ENCODE measurements at regions not wholly inside any gene's neighbourhood (a gene's known extent, or its start where the extent isn't known, plus 50 kb on each side); places are given as distances from the start of the nearest gene placed in this dataset.
"Not testable (repeated sequence)": the region's sequence is repeated elsewhere in the genome, so short reads cannot be mapped to it uniquely, and the experiment has no call there.

GRCh38 chr4:170446782-170447181, 357.0 kb upstream of the AADAT start (continued):
- TF ChIP-seq RFX5 (IDR thresholded peaks at IDR 0.05; ENCODE audit: borderline replicate concordance, low read depth, low read length) (no peak), POU5F1 (IDR thresholded peaks at IDR 0.05; ENCODE audit: low read depth, low read length) (no peak), TEAD4 (IDR thresholded peaks at IDR 0.05; ENCODE audit: low read depth, low read length) (no peak), PHF8 (conservative IDR thresholded peaks at IDR 0.05; ENCODE audit: low read depth, low read length) (no peak), E2F6 (IDR thresholded peaks at IDR 0.05) (no peak), SRF (IDR thresholded peaks at IDR 0.05; ENCODE audit: low read depth, low read length) (no peak)

GRCh38 chr4:170441146-170441545, 351.4 kb upstream of the AADAT start:
- H3K14ac ChIP-seq (ENCODE audit: insufficient read length); H3K4me3 ChIP-seq (ENCODE audit: extremely low read depth in 1 of 4, insufficient read depth in 2 of 4, low read depth in 3 of 4, low read length in 4 of 4); H2AK5ac ChIP-seq (ENCODE audit: low read depth, low read length); H4K5ac ChIP-seq (ENCODE audit: insufficient read length, low read depth, low read length); H3K23ac ChIP-seq (ENCODE audit: insufficient read length); H3K36me3 ChIP-seq (ENCODE audit: control insufficient read depth in 2 of 4, insufficient read depth in 4 of 4, low read length in 3 of 4); H2BK5ac ChIP-seq (ENCODE audit: low read depth, low read length); H3K79me1 ChIP-seq (ENCODE audit: low read depth, low read length); DNase-seq (ENCODE audit: low read depth in 1 of 2, low spot score in 2 of 2); H3K27me3 ChIP-seq (replicated peaks in 1 of 4; ENCODE audit: control insufficient read depth in 3 of 4, extremely low read depth in 1 of 4, insufficient read depth in 3 of 4, low read length in 3 of 4); H3K27ac ChIP-seq (ENCODE audit: low read depth, low read length); H2BK20ac ChIP-seq (ENCODE audit: low read length); H4K8ac ChIP-seq (ENCODE audit: extremely low read depth, insufficient read depth, low read length); H3K18ac ChIP-seq (ENCODE audit: extremely low read depth, low read length); POLR2A ChIA-PET (ENCODE audit: partially characterized antibody); H3K9ac ChIP-seq (replicated peaks in 1 of 4; ENCODE audit: extremely low read depth in 1 of 4, low read depth in 3 of 4, low read length in 3 of 4); H2BK12ac ChIP-seq (ENCODE audit: low read depth, low read length); H3K23me2 ChIP-seq (ENCODE audit: low read depth, low read length); H3K79me2 ChIP-seq (ENCODE audit: control insufficient read depth in 1 of 2, insufficient read depth in 2 of 2, low read length in 2 of 2); H2BK15ac ChIP-seq (ENCODE audit: low read length); H4K20me1 ChIP-seq (replicated peaks in 1 of 2; ENCODE audit: control insufficient read depth in 1 of 2, insufficient read depth in 2 of 2, low read length in 2 of 2); H2BK120ac ChIP-seq (replicated peaks; ENCODE audit: low read depth, low read length); H3K4me1 ChIP-seq (replicated peaks in 1 of 4; ENCODE audit: control insufficient read depth in 3 of 4, insufficient read depth in 4 of 4, low read length in 3 of 4); H3K4me2 ChIP-seq (ENCODE audit: insufficient read depth in 1 of 2, low read depth in 2 of 2, low read length in 2 of 2); H4K91ac ChIP-seq (replicated peaks; ENCODE audit: insufficient read length, low read length); FAIRE-seq; H3K9me3 ChIP-seq (ENCODE audit: insufficient read depth in 2 of 2, low read depth in 1 of 2, low read length in 1 of 2); H3K56ac ChIP-seq (replicated peaks; ENCODE audit: insufficient read length, low read depth, low read length); H3K4ac ChIP-seq (replicated peaks; ENCODE audit: insufficient read length, low read depth, low read length): not testable (repeated sequence)
- 85% methylated on average over 2 of the region's 2 CpGs; no CpG with 5 or more reads in 1 of the 2 experiments for WGBS, 2 experiments (ENCODE audit: extremely low coverage in 1 of 2, insufficient coverage in 1 of 2, insufficient read length in 1 of 2, insufficient replicate concordance in 2 of 2, low coverage in 1 of 2, low lambda C conversion rate in 2 of 2, missing lambda C conversion rate in 1 of 2)
- CTCF ChIA-PET (ENCODE audit: partially characterized antibody), result interaction anchor here (0.6 to 1.4 kb wide), 3 partner anchors 12 to 182 kb away, joined by 3 to 4 read pairs (median 3); no protein-coding TSS in a partner anchor
- H2AFZ ChIP-seq (ENCODE audit: low read length), result peak overlapping the region; percentile 77; the same call in 1 of the 2 replicates
